Stimulated activated naive CD4-positive, alpha-beta T cell treated with Interleukin-2 at 50 U/mL for 16 hours (primary cell): ENCODE measurements at regions not wholly inside any gene's neighbourhood (a gene's known extent, or its start where the extent isn't known, plus 50 kb on each side); places are given as distances from the start of the nearest gene placed in this dataset.

ENCODE experiments used
- DNase-seq: peaks from one replicate; lab custom pipeline; 2025; lab: John Stamatoyannopoulos, UW

DNA sequence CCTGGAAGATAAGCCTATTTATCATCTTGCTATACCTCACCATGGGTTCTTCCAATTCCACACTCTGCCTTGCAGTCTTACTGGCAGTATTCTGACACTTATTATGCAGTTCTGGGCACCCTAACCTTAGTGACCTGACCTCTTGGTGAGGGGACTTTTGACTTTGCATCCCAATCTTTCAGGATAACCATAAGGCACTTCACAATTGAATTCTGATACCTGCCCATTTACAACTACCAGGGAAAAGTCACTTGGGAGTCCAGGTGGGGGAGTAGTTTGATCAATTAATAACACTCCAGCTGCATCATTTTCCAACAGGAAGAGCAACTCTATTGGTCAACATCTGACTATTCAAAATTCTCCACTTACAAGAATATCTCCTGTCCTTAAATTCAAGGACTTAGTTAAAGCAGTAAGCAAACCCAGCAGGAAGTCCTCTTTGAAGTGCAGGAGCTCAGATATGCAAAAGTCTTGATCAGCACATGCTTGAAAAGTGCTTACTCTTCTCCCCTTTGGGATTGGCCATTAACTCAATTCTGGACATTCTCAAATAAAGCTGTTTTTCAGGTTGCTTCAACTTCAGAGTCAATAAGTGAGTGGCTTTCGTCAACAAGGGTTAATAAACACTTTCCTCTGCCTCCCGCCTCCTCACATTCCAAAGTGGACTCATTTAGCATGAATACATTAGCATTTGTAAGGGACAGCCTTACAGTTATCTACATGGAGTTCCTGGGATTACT lies 177.4 kb upstream of the NRIP1 start:
- DNase-seq: no peak

DNA sequence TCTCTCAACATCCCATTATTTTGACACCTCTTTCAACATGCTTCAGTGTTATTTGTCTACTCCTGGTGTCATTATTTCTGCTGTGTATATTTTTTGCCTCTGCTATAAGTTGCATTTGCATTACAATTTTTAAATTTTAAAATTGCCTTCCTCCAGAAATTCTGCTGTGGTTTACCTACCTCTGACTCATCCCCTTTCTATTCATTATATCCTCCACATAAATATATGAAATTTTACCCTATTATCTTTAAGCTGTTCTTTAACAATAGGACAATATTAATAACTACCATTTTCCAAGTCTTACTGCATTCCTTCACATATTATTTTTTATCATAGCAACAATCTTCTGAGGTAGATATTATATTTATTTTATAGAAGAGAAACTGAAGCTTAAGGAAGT lies 178.1 kb upstream of the NRIP1 start:
- DNase-seq: no peak

DNA sequence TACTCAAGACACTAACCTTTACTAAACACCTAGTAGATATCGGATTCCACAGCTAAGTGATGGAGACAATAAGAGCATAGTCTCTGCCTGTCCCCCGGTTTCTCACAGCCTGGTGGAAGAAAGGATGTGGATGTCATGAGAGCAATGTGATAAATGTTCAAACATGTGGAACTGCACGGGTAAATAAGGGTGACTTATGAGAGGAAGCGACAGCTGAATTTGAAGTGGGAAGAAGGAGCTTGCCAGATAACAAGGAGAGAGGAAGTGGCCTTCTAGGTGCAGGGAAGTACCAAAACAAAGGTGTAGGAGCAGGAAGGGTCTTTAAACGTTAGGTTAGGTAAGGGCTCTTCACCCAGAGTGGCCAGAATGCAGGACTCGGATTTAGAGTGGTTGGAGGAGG lies 178.6 kb upstream of the NRIP1 start:
- DNase-seq: no peak

GRCh38 chr21:15247613-15248012 lies 182.8 kb upstream of the NRIP1 start:
- no peak for DNase-seq

DNA sequence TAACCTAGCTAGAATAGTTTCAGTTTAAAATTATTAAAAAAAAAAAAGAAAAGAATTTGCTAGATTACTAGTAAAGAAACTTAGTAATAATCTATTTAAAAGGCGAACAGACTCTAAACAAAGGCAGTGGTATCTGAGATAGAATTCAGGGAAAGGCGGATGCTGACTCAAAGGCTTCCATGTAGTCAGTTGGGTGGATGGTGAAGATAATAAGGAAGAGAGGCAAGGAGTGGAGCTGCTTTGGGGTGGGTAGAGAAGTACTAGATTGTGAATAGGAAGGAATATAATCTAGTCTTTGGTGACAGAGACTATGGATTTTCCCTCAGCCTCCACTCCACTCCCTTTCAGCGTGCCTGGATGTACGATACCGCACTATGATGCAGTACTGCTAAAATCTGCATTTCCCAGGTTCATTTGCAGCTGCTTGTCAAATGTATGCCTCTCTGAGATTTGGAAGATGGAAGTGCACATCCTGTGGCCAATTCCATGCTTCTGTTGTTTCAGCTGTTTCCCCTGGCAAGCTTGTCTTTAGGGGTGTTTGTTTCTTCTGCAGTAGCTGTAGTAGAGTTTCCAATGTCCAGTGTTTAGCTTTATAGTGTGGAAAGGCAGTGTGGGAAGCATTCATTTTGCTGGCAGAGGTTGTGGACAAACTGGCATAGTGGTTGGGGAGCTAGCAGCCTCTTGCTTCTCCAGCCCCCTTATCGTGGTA lies 184.6 kb upstream of the NRIP1 start:
- DNase-seq: no peak

- no peak for DNase-seq
Observed at GRCh38 chr21:15250384-15250783, 185.6 kb upstream of the NRIP1 start.

DNA sequence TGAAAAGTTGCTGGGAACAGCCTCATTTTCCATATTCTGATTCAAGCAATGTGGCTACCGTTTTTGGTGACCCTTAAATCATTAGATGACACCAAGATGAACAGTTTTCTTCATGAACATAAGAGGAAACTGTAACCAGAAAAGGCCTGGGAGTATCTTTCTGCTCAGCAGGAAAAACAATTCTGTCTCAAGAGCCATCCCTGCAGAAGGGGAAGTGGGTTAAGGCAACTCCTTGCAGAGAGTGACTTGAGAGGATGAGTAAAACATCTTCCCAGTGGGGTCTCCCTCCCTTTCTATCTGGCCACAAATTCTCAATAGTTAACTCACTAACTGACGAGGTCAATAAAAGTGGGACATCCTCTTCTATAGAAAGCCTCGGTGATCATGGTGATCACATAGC lies 187.6 kb upstream of the NRIP1 start:
- no peak for DNase-seq

DNA sequence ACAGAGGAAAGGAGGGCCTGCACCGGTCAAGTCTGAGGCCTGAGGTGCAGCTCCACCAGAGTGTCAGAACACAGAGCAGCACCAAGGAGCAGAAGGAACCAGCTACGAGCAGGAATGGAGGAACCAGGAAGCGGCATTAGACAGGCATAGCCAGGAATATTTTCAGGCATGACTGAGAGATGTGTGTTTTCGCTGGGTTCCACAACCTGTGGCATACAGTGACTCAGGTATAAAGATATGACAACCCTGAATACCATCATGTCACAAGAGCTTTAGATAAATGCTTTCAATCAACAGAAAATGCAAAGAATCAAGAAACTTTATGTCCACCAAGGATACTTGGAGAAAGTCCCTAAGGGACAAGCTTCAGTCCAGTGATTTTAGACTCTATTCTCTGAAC lies 189.3 kb upstream of the NRIP1 start:
- DNase-seq: no peak

DNA sequence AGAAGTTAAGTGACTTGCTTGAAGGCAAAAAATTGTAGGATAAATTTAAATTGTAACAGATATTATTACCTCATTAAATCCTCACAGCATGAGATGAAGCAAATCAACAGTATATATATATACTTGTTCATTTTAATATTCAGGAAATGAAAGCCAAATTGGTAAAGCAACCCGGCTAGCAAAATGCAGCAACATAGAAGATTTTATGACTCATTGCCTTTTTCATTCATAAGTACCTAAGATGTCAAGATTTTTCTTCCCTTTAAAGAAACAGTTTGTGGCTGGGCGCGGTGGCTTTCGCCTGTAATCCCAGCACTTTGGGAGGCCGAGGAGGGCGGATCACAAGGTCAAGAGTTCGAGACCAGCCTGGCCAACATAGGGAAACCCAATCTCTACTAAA lies 190.5 kb upstream of the NRIP1 start:
- DNase-seq: no peak

DNA sequence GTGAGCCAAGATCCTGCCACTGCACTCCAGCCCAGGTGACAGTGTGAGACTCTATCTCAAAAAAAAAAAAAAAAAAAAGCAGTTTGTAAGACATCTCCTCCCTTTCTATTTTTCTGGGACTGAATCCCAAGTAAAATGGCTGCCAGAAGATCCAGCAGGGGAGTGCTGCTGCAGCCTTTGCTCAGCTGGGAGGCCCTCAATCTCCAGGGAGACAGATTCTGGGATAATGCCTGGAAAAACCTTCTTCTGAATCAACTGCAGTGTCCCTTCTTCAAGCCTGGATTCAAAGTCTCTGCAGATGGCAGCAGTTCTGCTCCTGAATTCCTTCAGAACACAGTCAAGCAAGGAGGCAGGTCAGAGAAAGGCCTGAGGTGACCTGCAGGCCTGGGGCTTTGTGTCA lies 191.0 kb upstream of the NRIP1 start:
- DNase-seq: no peak

DNA sequence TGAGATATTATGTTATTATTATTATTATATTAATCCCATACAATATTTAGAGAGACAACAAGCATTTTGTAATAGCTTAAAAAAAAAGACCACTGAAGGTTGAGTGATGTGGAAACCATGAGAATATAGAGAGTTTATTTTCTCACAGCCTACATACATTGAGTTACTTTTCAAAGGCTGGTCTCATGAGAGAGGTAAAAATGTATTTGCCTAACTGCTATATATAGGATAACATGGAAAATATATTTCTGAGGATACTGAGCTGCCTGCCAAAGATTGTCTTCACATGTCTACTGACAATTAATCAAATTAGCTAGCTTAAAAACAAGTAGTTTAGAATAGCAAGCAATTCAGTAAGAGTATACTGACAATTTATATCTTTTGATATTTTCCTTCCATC lies 192.2 kb upstream of the NRIP1 start:
- no peak for DNase-seq

- no peak for DNase-seq
Observed at GRCh38 chr21:15257646-15258045, 192.8 kb upstream of the NRIP1 start.

DNA sequence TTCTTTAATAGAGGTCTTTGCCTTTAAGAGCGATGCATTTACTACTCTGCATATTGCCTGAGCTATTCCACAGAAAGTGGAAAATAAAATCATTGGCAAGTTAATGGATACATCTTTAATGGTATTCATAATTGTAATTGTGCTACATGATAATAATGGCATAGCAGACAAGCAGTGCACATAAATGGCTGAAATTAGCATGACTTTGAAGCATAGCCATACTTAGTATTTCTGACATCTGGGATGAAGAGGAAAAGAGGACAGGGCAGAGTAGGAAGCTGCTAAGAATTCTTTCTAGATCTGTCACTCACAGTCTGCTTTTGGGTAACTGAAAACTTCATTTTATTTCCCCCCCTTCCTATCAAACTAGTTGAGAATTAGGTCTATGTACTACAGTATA lies 195.0 kb upstream of the NRIP1 start:
- no peak for DNase-seq

GRCh38 chr21:15260604-15261003 lies 195.8 kb upstream of the NRIP1 start:
- no peak for DNase-seq

DNA sequence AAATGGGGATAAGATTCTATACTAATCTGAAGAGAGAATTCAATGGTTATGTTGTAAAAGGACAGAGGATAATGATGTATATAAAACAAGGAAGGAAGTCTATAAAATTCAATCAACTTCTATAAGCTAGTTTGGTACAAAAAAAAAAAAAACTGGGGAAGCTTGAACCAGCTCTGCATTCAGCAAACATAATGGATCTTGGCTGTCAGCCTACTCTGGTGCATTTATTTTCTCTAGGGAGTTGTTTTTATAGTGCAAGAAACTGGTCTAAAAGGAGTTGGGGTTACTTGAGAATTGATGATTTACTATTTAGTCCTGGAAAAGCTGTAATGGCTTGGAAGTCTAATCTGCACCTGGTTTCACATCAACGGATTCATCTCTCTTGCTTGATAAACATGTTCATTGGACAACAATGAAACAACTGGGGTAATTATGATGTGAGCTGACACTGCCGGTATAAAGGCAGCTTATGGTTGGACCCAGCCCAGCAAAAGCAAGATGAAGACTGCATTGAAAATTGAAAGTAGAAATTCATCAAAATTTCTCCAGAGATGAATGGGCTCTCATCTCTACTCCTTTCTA lies 199.4 kb upstream of the NRIP1 start:
- no peak for DNase-seq

- DNase-seq: no peak
Observed at GRCh38 chr21:15272171-15272570, 207.4 kb upstream of the NRIP1 start.

- no peak for DNase-seq
Observed at GRCh38 chr21:15272591-15272990, 207.8 kb upstream of the NRIP1 start.

- DNase-seq: no peak
Observed at GRCh38 chr21:15273244-15273643, 208.4 kb upstream of the NRIP1 start.

- DNase-seq: no peak
Observed at GRCh38 chr21:15274701-15275485, 210.1 kb upstream of the NRIP1 start.

GRCh38 chr21:15275615-15276235 lies 210.9 kb upstream of the NRIP1 start:
- DNase-seq: no peak

DNA sequence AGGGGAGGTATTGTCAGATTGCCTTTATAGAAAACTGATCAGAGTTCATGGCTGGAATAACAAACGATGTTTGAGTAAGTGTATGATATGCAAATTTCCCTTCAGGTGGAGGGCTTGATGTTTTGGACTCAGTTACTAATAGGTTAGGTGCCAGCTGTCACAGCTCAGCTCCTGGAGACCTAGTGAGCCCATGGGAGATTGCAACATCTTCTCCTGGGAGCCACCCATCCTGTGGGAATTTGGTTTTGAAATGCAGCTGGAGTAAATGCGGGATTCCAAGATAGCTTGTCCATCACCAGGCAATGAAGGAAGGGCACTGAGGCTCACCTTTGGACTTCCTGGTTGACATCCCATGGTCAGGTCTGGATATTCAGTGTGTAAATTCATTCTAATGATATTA lies 211.4 kb upstream of the NRIP1 start:
- no peak for DNase-seq

GRCh38 chr21:15277466-15277865 lies 212.7 kb upstream of the NRIP1 start:
- no peak for DNase-seq
